ENCODE measurements at regions not wholly inside any gene's neighbourhood (a gene's known extent, or its start where the extent isn't known, plus 50 kb on each side); places are given as distances from the start of the nearest gene placed in this dataset.

- DNase-seq (ENCODE audit: low spot score): no peak
Observed at GRCh38 chr17:71213936-71214335, 906.9 kb upstream of the SOX9 start.

GRCh38 chr17:71217769-71218168, 903.1 kb upstream of the SOX9 start:
- DNase-seq (ENCODE audit: low spot score): no peak

- DNase-seq (ENCODE audit: low spot score): no peak
Observed at GRCh38 chr17:71224824-71225575, 895.8 kb upstream of the SOX9 start.

GRCh38 chr17:71227841-71228240, 893.0 kb upstream of the SOX9 start:
- no peak for DNase-seq (ENCODE audit: low spot score)

GRCh38 chr17:71229070-71229469, 891.8 kb upstream of the SOX9 start:
- DNase-seq (ENCODE audit: low spot score): no peak

GRCh38 chr17:71232801-71233559, 887.8 kb upstream of the SOX9 start:
- DNase-seq (ENCODE audit: low spot score): no peak

- no peak for DNase-seq (ENCODE audit: low spot score)
Observed at GRCh38 chr17:71234349-71234748, 886.5 kb upstream of the SOX9 start.

GRCh38 chr17:71237903-71238538, 882.8 kb upstream of the SOX9 start:
- DNase-seq (ENCODE audit: low spot score): no peak

- no peak for DNase-seq (ENCODE audit: low spot score)
Observed at GRCh38 chr17:71247441-71248015, 873.3 kb upstream of the SOX9 start.

- no peak for DNase-seq (ENCODE audit: low spot score)
Observed at GRCh38 chr17:71251276-71251675, 869.5 kb upstream of the SOX9 start.

GRCh38 chr17:71251951-71252350, 868.9 kb upstream of the SOX9 start:
- no peak for DNase-seq (ENCODE audit: low spot score)

- no peak for DNase-seq (ENCODE audit: low spot score)
Observed at GRCh38 chr17:71252436-71252835, 868.4 kb upstream of the SOX9 start.

GRCh38 chr17:71257096-71257495, 863.7 kb upstream of the SOX9 start:
- DNase-seq (ENCODE audit: low spot score): no peak

- no peak for DNase-seq (ENCODE audit: low spot score)
Observed at GRCh38 chr17:71260366-71260940, 860.4 kb upstream of the SOX9 start.

- no peak for DNase-seq (ENCODE audit: low spot score)
Observed at GRCh38 chr17:71262586-71262985, 858.2 kb upstream of the SOX9 start.

- no peak for DNase-seq (ENCODE audit: low spot score)
Observed at GRCh38 chr17:71267668-71268067, 853.2 kb upstream of the SOX9 start.

- DNase-seq (ENCODE audit: low spot score): no peak
Observed at GRCh38 chr17:71269201-71269600, 851.6 kb upstream of the SOX9 start.

GRCh38 chr17:71273441-71273840, 847.4 kb upstream of the SOX9 start:
- DNase-seq (ENCODE audit: low spot score): no peak

GRCh38 chr17:71276079-71276478, 844.7 kb upstream of the SOX9 start:
- DNase-seq (ENCODE audit: low spot score): no peak

GRCh38 chr17:71283486-71283885, 837.3 kb upstream of the SOX9 start:
- no peak for DNase-seq (ENCODE audit: low spot score)

GRCh38 chr17:71284032-71284755, 836.6 kb upstream of the SOX9 start:
- no peak for DNase-seq (ENCODE audit: low spot score)

- DNase-seq (ENCODE audit: low spot score): no peak
Observed at GRCh38 chr17:71286625-71287024, 834.2 kb upstream of the SOX9 start.
